ENCODE measurements at regions not wholly inside any gene's neighbourhood (a gene's known extent, or its start where the extent isn't known, plus 50 kb on each side); places are given as distances from the start of the nearest gene placed in this dataset.
"Not testable (repeated sequence)": the region's sequence is repeated elsewhere in the genome, so short reads cannot be mapped to it uniquely, and the experiment has no call there.

DNA sequence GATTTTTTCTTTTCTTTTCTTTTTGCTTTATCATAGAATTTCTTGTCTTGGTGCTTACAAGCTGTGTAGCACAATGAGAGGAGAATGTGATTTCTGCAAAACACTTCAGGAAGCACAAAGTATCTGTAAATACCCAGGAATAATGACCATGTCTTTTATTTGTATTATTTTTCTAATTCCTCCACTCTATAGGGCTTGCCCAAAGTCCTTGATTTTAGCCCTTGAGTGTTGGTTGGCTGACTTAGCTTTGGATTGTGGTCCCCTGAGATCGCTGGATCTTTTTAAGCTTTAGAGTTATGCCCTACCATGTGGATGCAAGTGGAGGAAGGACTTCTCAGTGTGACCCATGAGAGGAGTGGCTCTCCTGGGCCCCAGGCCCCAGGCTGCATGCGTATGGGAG is 52.2 kb downstream of the HOXC4 start:
- BruUV-seq (replicated peaks); H3K9me2 ChIP-seq (ENCODE audit: insufficient read depth, low read length); H3K9me3 ChIP-seq (ENCODE audit: low read length); intact Hi-C loops (cut with micrococcal nuclease; ENCODE audit: unreplicated experiment); H3K27ac ChIP-seq (ENCODE audit: low read depth, low read length, poor library complexity, severe bottlenecking); POLR2A ChIA-PET; H2AFZ ChIP-seq (ENCODE audit: low read length); DNase-seq (ENCODE audit: low spot score); H3K79me2 ChIP-seq (ENCODE audit: insufficient read depth, low read depth, low read length); H3K4me1 ChIP-seq (ENCODE audit: insufficient read depth, low read length, poor library complexity, severe bottlenecking); H3K4me2 ChIP-seq (ENCODE audit: low read length); H3K4me3 ChIP-seq (ENCODE audit: low read depth, low read length, poor library complexity, severe bottlenecking); H4K20me1 ChIP-seq (ENCODE audit: insufficient read depth, low read length); H3K36me3 ChIP-seq (ENCODE audit: insufficient read depth, low read length): not testable (repeated sequence)
- CTCF ChIA-PET (ENCODE audit: unreplicated experiment): interaction anchor here (0.6 kb wide), 1 partner anchor 24 kb away, joined by 6 read pairs; no protein-coding TSS in a partner anchor

DNA sequence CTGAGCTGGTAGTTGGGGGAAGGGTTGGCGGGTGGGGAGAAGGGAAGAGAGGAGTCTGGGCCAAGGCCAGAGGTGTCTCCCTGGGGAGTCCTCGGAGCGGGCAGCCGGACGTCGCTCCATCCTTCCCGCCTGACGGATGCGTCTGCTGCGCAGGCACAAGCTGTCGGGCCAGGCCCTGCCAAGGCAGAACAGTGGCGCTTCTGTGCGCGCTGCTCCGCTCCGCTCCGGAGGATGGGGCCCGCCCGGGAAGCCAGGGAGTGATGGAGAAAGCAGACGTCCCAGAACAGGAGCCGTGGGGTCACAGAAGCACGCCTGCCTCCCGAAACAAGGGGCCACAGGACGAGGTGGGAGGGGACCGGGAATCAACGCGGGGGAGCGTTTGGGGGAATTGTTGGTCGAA is 52.6 kb downstream of the HOXC4 start:
- H4K20me1 ChIP-seq (ENCODE audit: insufficient read depth, low read length); intact Hi-C loops (cut with micrococcal nuclease; ENCODE audit: unreplicated experiment); H3K4me3 ChIP-seq (ENCODE audit: low read depth, low read length, poor library complexity, severe bottlenecking); H3K79me2 ChIP-seq (ENCODE audit: insufficient read depth, low read depth, low read length); H3K36me3 ChIP-seq (ENCODE audit: insufficient read depth, low read length); DNase-seq (ENCODE audit: low spot score); H3K9me3 ChIP-seq (ENCODE audit: low read length); H2AFZ ChIP-seq (ENCODE audit: low read length); H3K9me2 ChIP-seq (ENCODE audit: insufficient read depth, low read length); H3K4me2 ChIP-seq (ENCODE audit: low read length); POLR2A ChIA-PET; BruUV-seq (replicated peaks); H3K4me1 ChIP-seq (ENCODE audit: insufficient read depth, low read length, poor library complexity, severe bottlenecking); H3K27ac ChIP-seq (ENCODE audit: low read depth, low read length, poor library complexity, severe bottlenecking): not testable (repeated sequence)
- CTCF ChIA-PET (ENCODE audit: unreplicated experiment): interaction anchor here (0.6 kb wide), 1 partner anchor 24 kb away, joined by 6 read pairs; no protein-coding TSS in a partner anchor

DNA sequence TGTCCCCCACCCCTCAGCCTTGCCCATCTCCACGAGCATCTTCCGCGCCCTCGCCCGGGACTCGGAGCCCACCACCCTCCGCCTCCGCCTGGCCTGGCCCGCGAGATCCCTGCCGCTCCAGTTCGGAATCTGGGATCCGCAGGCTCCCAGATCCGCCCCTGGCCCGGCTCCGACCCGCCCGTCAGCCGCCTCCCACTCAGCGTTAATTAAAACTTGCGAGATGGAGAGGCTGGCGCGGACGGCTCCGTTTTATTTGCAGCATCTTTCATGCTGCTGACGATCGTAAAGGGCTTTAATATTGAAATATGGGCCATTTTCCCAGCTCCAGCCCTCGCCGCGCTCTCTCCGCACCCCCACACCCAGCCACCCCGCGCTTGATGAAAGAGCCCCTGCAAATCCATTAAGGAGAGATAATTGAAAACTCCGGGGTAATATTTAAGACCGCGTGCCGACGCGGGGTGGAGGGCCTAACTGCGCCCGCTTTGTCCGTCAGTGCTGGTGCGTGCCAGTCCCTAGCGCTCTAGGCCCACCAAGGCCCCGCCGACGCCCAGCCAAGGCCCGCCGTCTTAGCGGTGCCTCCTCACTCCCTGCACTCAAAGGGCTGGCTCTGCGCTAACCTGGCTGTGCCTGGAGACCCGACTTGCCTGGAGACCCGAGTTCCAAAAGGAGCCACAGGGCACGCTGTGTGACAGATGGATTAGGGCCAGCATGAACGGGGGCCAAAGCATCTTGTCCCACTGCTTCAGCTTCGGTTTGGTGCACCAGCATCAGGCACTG is 53.4 kb downstream of the HOXC4 start:
- H3K4me2 ChIP-seq (ENCODE audit: low read length); H2AFZ ChIP-seq (ENCODE audit: low read length); DNase-seq (ENCODE audit: low spot score); H3K9me3 ChIP-seq (ENCODE audit: low read length); H3K4me3 ChIP-seq (ENCODE audit: low read depth, low read length, poor library complexity, severe bottlenecking); CTCF ChIA-PET (ENCODE audit: unreplicated experiment); H3K27ac ChIP-seq (ENCODE audit: low read depth, low read length, poor library complexity, severe bottlenecking); BruUV-seq (replicated peaks); H3K4me1 ChIP-seq (ENCODE audit: insufficient read depth, low read length, poor library complexity, severe bottlenecking); intact Hi-C loops (cut with micrococcal nuclease; ENCODE audit: unreplicated experiment); H3K9me2 ChIP-seq (ENCODE audit: insufficient read depth, low read length); H4K20me1 ChIP-seq (ENCODE audit: insufficient read depth, low read length); POLR2A ChIA-PET; H3K79me2 ChIP-seq (ENCODE audit: insufficient read depth, low read depth, low read length); H3K36me3 ChIP-seq (ENCODE audit: insufficient read depth, low read length): not testable (repeated sequence)

DNA sequence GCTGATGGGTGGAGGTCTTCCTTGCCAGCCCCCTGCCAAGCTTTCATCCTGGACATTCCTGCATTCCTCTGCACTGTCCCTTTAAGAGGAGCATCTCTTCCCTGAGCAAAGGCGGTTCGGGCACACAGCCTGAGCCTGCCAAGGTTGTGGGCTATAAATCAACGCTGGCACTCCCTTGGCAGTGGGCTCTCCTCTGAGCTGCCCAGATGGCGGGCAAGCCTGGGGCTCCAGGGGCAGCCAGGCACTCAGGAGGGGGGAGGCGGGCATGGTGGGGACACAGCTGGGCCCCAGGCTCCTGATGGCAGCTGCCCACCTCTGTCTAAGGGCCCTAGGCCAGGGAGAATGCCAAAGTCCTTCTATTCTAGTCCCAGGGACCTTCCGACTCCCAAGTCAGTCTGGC is 58.7 kb downstream of the HOXC4 start:
- BruUV-seq (replicated peaks); DNase-seq (ENCODE audit: low spot score); H3K79me2 ChIP-seq (ENCODE audit: insufficient read depth, low read depth, low read length); H2AFZ ChIP-seq (ENCODE audit: low read length); H3K4me2 ChIP-seq (ENCODE audit: low read length); H3K9me3 ChIP-seq (ENCODE audit: low read length); CTCF ChIA-PET (ENCODE audit: unreplicated experiment); H4K20me1 ChIP-seq (ENCODE audit: insufficient read depth, low read length); intact Hi-C loops (cut with micrococcal nuclease; ENCODE audit: unreplicated experiment); H3K9me2 ChIP-seq (ENCODE audit: insufficient read depth, low read length); H3K4me3 ChIP-seq (ENCODE audit: low read depth, low read length, poor library complexity, severe bottlenecking); POLR2A ChIA-PET; H3K27ac ChIP-seq (ENCODE audit: low read depth, low read length, poor library complexity, severe bottlenecking); H3K4me1 ChIP-seq (ENCODE audit: insufficient read depth, low read length, poor library complexity, severe bottlenecking); H3K36me3 ChIP-seq (ENCODE audit: insufficient read depth, low read length): not testable (repeated sequence)

- H3K4me2 ChIP-seq (ENCODE audit: low read length); BruUV-seq (replicated peaks); CTCF ChIA-PET (ENCODE audit: unreplicated experiment); POLR2A ChIA-PET; H2AFZ ChIP-seq (ENCODE audit: low read length); H4K20me1 ChIP-seq (ENCODE audit: insufficient read depth, low read length); H3K4me3 ChIP-seq (ENCODE audit: low read depth, low read length, poor library complexity, severe bottlenecking); H3K27ac ChIP-seq (ENCODE audit: low read depth, low read length, poor library complexity, severe bottlenecking); intact Hi-C loops (cut with micrococcal nuclease; ENCODE audit: unreplicated experiment); H3K9me3 ChIP-seq (ENCODE audit: low read length); H3K4me1 ChIP-seq (ENCODE audit: insufficient read depth, low read length, poor library complexity, severe bottlenecking); H3K9me2 ChIP-seq (ENCODE audit: insufficient read depth, low read length); H3K79me2 ChIP-seq (ENCODE audit: insufficient read depth, low read depth, low read length); H3K36me3 ChIP-seq (ENCODE audit: insufficient read depth, low read length): not testable (repeated sequence)
- DNase-seq (ENCODE audit: low spot score): peak; percentile 7
These were observed 62.4 kb downstream of the HOXC4 start for GRCh38 chr12:54116055-54116454.

DNA sequence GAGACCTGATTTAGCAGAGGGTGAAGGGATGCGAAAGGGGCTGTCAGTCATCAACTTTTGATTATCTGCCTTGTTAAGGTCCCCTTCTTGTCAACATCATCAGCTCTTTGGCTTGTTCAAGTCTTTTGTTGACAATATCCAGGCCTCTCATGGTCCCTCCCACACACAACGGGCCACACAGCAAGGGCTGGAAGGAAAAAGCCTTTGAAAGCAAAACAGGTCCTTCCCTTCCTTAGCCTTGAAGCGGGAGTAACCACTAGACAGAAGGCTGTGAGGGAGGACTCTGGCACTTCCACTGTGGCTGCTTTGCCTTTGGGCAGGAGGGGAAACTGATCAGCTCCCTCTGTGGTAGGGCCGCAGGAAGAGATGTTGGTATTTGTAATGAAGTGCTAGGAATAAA is 63.8 kb downstream of the HOXC4 start:
- CTCF ChIA-PET (ENCODE audit: unreplicated experiment); H2AFZ ChIP-seq (ENCODE audit: low read length); H3K27ac ChIP-seq (ENCODE audit: low read depth, low read length, poor library complexity, severe bottlenecking); H3K4me3 ChIP-seq (ENCODE audit: low read depth, low read length, poor library complexity, severe bottlenecking); BruUV-seq (replicated peaks); H3K36me3 ChIP-seq (ENCODE audit: insufficient read depth, low read length); H4K20me1 ChIP-seq (ENCODE audit: insufficient read depth, low read length); DNase-seq (ENCODE audit: low spot score); H3K79me2 ChIP-seq (ENCODE audit: insufficient read depth, low read depth, low read length); H3K4me1 ChIP-seq (ENCODE audit: insufficient read depth, low read length, poor library complexity, severe bottlenecking); H3K9me3 ChIP-seq (ENCODE audit: low read length); H3K4me2 ChIP-seq (ENCODE audit: low read length); intact Hi-C loops (cut with micrococcal nuclease; ENCODE audit: unreplicated experiment); H3K9me2 ChIP-seq (ENCODE audit: insufficient read depth, low read length); POLR2A ChIA-PET: not testable (repeated sequence)

DNA sequence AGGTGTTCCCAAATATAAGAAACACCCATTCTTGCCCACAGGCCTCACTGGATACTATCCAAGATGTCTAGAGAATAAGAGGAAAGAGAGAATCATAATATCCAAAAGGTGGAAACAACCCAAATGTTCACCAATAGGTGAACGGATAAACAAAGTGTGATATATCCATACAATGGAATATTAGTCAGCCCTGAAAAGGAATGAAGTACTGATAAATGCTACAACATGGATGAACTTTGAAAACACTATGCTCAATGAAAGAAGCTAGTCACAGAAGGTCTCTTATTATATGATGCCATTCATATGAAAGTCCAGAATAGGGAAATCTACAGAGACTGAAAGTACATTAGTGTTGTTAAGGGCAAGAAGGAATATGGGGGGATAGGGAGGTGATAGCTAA is 65.4 kb downstream of the HOXC4 start:
- BruUV-seq (replicated peaks); CTCF ChIA-PET (ENCODE audit: unreplicated experiment); H3K4me3 ChIP-seq (ENCODE audit: low read depth, low read length, poor library complexity, severe bottlenecking): not testable (repeated sequence)

More for the DNA sequence above, 65.4 kb downstream of the HOXC4 start:
- H3K4me1 ChIP-seq (ENCODE audit: insufficient read depth, low read length, poor library complexity, severe bottlenecking); POLR2A ChIA-PET; H3K79me2 ChIP-seq (ENCODE audit: insufficient read depth, low read depth, low read length); DNase-seq (ENCODE audit: low spot score); H3K9me3 ChIP-seq (ENCODE audit: low read length); intact Hi-C loops (cut with micrococcal nuclease; ENCODE audit: unreplicated experiment); H2AFZ ChIP-seq (ENCODE audit: low read length); H3K4me2 ChIP-seq (ENCODE audit: low read length); H3K27ac ChIP-seq (ENCODE audit: low read depth, low read length, poor library complexity, severe bottlenecking); H3K9me2 ChIP-seq (ENCODE audit: insufficient read depth, low read length); H3K36me3 ChIP-seq (ENCODE audit: insufficient read depth, low read length); H4K20me1 ChIP-seq (ENCODE audit: insufficient read depth, low read length): not testable (repeated sequence)

Data from OCI-LY7 (cell line).